WTC11 (cell line): ENCODE measurements at regions not wholly inside any gene's neighbourhood (a gene's known extent, or its start where the extent isn't known, plus 50 kb on each side); places are given as distances from the start of the nearest gene placed in this dataset.
"Not testable (repeated sequence)": the region's sequence is repeated elsewhere in the genome, so short reads cannot be mapped to it uniquely, and the experiment has no call there.

Experiments used
- ATAC-seq: fragments of 200-7000 bp; cut with Tn5 transposase; 2 replicates; pipeline ENCODE4 v1.10.0; 2021; ENCODE audit warnings: mild to moderate bottlenecking, moderate library complexity
- CTCF ChIA-PET: fragments of 300-600 bp; sonication (Branson Sonifier 250); formaldehyde crosslinking; loops from one replicate; lab custom pipeline; 2021; ENCODE audit warnings: antibody characterized with exemption; lab: Charles Lee
- POLR2A ChIA-PET: fragments of 350-600 bp; sonication (Branson Sonifier 250); formaldehyde crosslinking; loops from one replicate; lab custom pipeline; 2021; ENCODE audit warnings: antibody characterized with exemption; lab: Charles Lee
- DNase-seq: peaks from one replicate; pipeline ENCODE4 v3.0.0; 2021; ENCODE audit warnings: low spot score
- H3K27ac Mint-ChIP-seq: 2 replicates; pipeline ENCODE4 v1.8.0; 2021; ENCODE audit warnings: mixed read lengths
- H3K27me3 Mint-ChIP-seq: 2 replicates; pipeline ENCODE4 v1.8.0; 2021; ENCODE audit warnings: low read depth, mild to moderate bottlenecking, moderate library complexity, mixed read lengths
- H3K36me3 Mint-ChIP-seq: 2 replicates; pipeline ENCODE4 v1.8.0; 2021; ENCODE audit warnings: mixed read lengths
- H3K4me1 Mint-ChIP-seq: 2 replicates; pipeline ENCODE4 v1.8.0; 2022; ENCODE audit warnings: mixed read lengths
- H3K4me3 Mint-ChIP-seq: 2 replicates; pipeline ENCODE4 v1.8.0; 2021; ENCODE audit warnings: mild to moderate bottlenecking, moderate library complexity, mixed read lengths
- H3K9me3 Mint-ChIP-seq: 2 replicates; pipeline ENCODE4 v1.8.0; 2021; ENCODE audit warnings: mixed read lengths
- GRHL2 ChIP-seq: fragments of 250-450 bp; sonication (Bioruptor Pico); IDR thresholded peaks from 2 replicates; pipeline ENCODE4 v1.8.0; 2022; ENCODE audit warnings: mild to moderate bottlenecking, moderate library complexity; ENCODE audit not compliant: insufficient replicate concordance, severe bottlenecking
- HMGXB4 ChIP-seq: sonication (generic); formaldehyde crosslinking; IDR thresholded peaks from 2 replicates; pipeline ENCODE4 v1.8.1; 2023; ENCODE audit warnings: mild to moderate bottlenecking, moderate library complexity, missing genetic modification reagents
- MYBL2 ChIP-seq: sonication (generic); formaldehyde crosslinking; IDR thresholded peaks from 2 replicates; pipeline ENCODE4 v1.8.1; 2023; ENCODE audit warnings: mild to moderate bottlenecking, moderate library complexity, missing genetic modification reagents
- ZNF671 ChIP-seq: fragments of 250-450 bp; sonication (Bioruptor Pico); IDR thresholded peaks from 2 replicates; pipeline ENCODE4 v1.8.0; 2021; ENCODE audit warnings: mild to moderate bottlenecking

- DNase-seq, H3K4me3 Mint-ChIP-seq, H3K27me3 Mint-ChIP-seq, ATAC-seq, POLR2A ChIA-PET, CTCF ChIA-PET, H3K4me1 Mint-ChIP-seq, H3K27ac Mint-ChIP-seq: not testable (repeated sequence)
- Mint-ChIP-seq H3K36me3 (peaks cover 12% of the 10 kb centered on the region), H3K9me3 (peaks cover 41% of the 10 kb centered on the region)
Observed at GRCh38 chr4:189727982-189728638, 212.6 kb upstream of the FRG1 start.

- H3K27me3 Mint-ChIP-seq, POLR2A ChIA-PET, DNase-seq, H3K4me1 Mint-ChIP-seq, H3K4me3 Mint-ChIP-seq, H3K27ac Mint-ChIP-seq: not testable (repeated sequence)
- Mint-ChIP-seq H3K36me3 (peaks cover 32% of the 10 kb centered on the region), H3K9me3 (peaks cover 47% of the 10 kb centered on the region)
- peak; percentile 39; the same call in 1 of the 2 replicates for ATAC-seq
- CTCF ChIA-PET = interaction anchor here (1.2 kb wide), 1 partner anchor 71 kb away, joined by 3 read pairs; no protein-coding TSS in a partner anchor
Observed at GRCh38 chr4:189731989-189732388, 208.7 kb upstream of the FRG1 start.

GRCh38 chr4:189733507-189733906, 207.2 kb upstream of the FRG1 start:
- peaks cover 46% of the 10 kb centered on the region for H3K9me3 Mint-ChIP-seq
- H3K27me3 Mint-ChIP-seq, CTCF ChIA-PET, H3K27ac Mint-ChIP-seq, ATAC-seq, POLR2A ChIA-PET, H3K4me1 Mint-ChIP-seq, H3K4me3 Mint-ChIP-seq, DNase-seq: not testable (repeated sequence)
- peaks cover 32% of the 10 kb centered on the region for H3K36me3 Mint-ChIP-seq

- peaks cover 38% of the 10 kb centered on the region for H3K36me3 Mint-ChIP-seq
- DNase-seq, H3K27ac Mint-ChIP-seq, POLR2A ChIA-PET, ATAC-seq, H3K4me1 Mint-ChIP-seq, H3K27me3 Mint-ChIP-seq, H3K4me3 Mint-ChIP-seq: not testable (repeated sequence)
- CTCF ChIA-PET = interaction anchor here (0.7 kb wide), 1 partner anchor 429 kb away, joined by 3 read pairs; no protein-coding TSS in a partner anchor
- H3K9me3 Mint-ChIP-seq = peaks cover 49% of the 10 kb centered on the region
Observed at GRCh38 chr4:189734648-189735267, 205.9 kb upstream of the FRG1 start.

- CTCF ChIA-PET = not testable (repeated sequence)
Observed at GRCh38 chr4:189736656-189737055, 204.0 kb upstream of the FRG1 start.

GRCh38 chr4:189740118-189740517, 200.6 kb upstream of the FRG1 start:
- CTCF ChIA-PET, POLR2A ChIA-PET, H3K27ac Mint-ChIP-seq, H3K4me1 Mint-ChIP-seq, DNase-seq, ATAC-seq, H3K27me3 Mint-ChIP-seq, H3K4me3 Mint-ChIP-seq: not testable (repeated sequence)
- peaks cover 51% of the 10 kb centered on the region for H3K9me3 Mint-ChIP-seq
- H3K36me3 Mint-ChIP-seq = peaks cover 41% of the 10 kb centered on the region

More at GRCh38 chr4:189736656-189737055, 204.0 kb upstream of the FRG1 start:
- ATAC-seq, POLR2A ChIA-PET, H3K27me3 Mint-ChIP-seq, H3K27ac Mint-ChIP-seq, DNase-seq, H3K4me1 Mint-ChIP-seq, H3K4me3 Mint-ChIP-seq: not testable (repeated sequence)
- Mint-ChIP-seq H3K9me3 (peaks cover 59% of the 10 kb centered on the region), H3K36me3 (peaks cover 44% of the 10 kb centered on the region)

- H3K4me1 Mint-ChIP-seq = no peaks in the 10 kb centered on the region
- ChIA-PET POLR2A (no interaction called here), CTCF (no interaction called here)
- TF ChIP-seq ZNF671 (CRISPR knock-in tag) (no peak), HMGXB4 (no peak), MYBL2 (CRISPR knock-in tag) (no peak), GRHL2 (CRISPR knock-in tag) (no peak)
- peaks cover 41% of the 10 kb centered on the region for H3K36me3 Mint-ChIP-seq
- no peaks in the 10 kb centered on the region; the same call in 1 of the 2 replicates for H3K27me3 Mint-ChIP-seq
- H3K9me3 Mint-ChIP-seq = peaks cover 57% of the 10 kb centered on the region
- H3K27ac Mint-ChIP-seq = no peak overlapping the region
- ATAC-seq = no peak
- no peak for DNase-seq
- no peak overlapping the region for H3K4me3 Mint-ChIP-seq
Observed at GRCh38 chr4:189740873-189741272, 199.8 kb upstream of the FRG1 start.

- H3K27me3 Mint-ChIP-seq, ATAC-seq, DNase-seq, H3K4me1 Mint-ChIP-seq, CTCF ChIA-PET, H3K27ac Mint-ChIP-seq, H3K4me3 Mint-ChIP-seq, POLR2A ChIA-PET: not testable (repeated sequence)
- Mint-ChIP-seq H3K36me3 (peaks cover 33% of the 10 kb centered on the region), H3K9me3 (peaks cover 71% of the 10 kb centered on the region)
Observed at GRCh38 chr4:189753092-189753491, 187.6 kb upstream of the FRG1 start.
